ENCODE measurements at regions not wholly inside any gene's neighbourhood (a gene's known extent, or its start where the extent isn't known, plus 50 kb on each side); places are given as distances from the start of the nearest gene placed in this dataset.

DNA sequence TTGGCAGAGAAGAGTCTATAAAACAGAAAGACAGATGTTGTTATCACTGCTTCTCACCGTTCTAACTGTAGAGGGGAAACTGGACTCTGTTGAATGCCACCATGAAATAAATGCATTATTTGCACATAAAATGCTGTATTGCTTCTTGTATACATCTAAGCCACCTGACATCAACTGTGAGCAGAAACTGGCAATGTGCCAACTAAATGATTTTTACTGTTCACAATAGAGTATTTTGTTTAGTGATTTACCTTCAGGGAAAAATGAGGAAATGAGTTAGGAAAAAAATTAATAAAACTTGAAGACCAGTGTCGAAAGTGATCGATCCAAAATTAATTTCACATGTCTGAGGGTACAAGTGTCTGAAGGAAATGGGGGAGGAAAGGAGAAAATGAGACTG lies 65.9 kb upstream of the TNIP3 start:
- Histone ChIP-seq H3K9me3 (ENCODE audit: control insufficient read depth, low read length) (no peaks in the 10 kb centered on the region), H3K27ac (no peak overlapping the region), H3K27me3 (ENCODE audit: control insufficient read depth, insufficient read depth, low read length) (no peaks in the 10 kb centered on the region), H3K4me2 (ENCODE audit: low read length) (no peak overlapping the region), H3K36me3 (ENCODE audit: control insufficient read depth, insufficient read depth, low read length) (no peaks in the 10 kb centered on the region), H3K9ac (no peak overlapping the region), H3K4me3 (ENCODE audit: low read depth, low read length) (no peak overlapping the region), H3K79me2 (no peaks in the 10 kb centered on the region), H2AFZ (no peak overlapping the region), H3K4me1 (no peaks in the 10 kb centered on the region)
- TF ChIP-seq, protein P1, sequence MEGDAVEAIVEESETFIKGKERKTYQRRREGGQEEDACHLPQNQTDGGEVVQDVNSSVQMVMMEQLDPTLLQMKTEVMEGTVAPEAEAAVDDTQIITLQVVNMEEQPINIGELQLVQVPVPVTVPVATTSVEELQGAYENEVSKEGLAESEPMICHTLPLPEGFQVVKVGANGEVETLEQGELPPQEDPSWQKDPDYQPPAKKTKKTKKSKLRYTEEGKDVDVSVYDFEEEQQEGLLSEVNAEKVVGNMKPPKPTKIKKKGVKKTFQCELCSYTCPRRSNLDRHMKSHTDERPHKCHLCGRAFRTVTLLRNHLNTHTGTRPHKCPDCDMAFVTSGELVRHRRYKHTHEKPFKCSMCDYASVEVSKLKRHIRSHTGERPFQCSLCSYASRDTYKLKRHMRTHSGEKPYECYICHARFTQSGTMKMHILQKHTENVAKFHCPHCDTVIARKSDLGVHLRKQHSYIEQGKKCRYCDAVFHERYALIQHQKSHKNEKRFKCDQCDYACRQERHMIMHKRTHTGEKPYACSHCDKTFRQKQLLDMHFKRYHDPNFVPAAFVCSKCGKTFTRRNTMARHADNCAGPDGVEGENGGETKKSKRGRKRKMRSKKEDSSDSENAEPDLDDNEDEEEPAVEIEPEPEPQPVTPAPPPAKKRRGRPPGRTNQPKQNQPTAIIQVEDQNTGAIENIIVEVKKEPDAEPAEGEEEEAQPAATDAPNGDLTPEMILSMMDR (IDR thresholded peaks at IDR 0.05) = no peak

DNA sequence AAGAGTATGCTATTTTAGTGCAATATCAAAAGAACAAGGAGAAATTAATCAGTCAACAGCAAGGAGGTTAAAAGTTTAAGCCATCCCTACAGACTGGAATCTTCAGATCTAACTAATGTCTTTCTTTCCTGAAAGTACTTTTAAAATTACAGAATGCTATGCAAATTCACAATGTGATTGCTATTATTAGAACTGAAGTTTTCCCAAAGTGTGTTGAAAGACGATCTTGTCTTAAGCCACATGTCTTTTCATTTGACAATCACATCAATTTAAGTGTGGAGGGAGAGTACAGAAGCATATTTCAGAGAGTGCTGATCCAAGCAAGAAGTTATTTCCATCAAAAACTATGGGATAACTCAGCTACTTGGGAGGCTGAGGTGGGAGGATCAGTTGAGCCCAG lies 64.7 kb upstream of the TNIP3 start:
- Histone ChIP-seq H3K27ac (no peak overlapping the region), H3K9me3 (ENCODE audit: control insufficient read depth, low read length) (no peaks in the 10 kb centered on the region), H3K36me3 (ENCODE audit: control insufficient read depth, insufficient read depth, low read length) (no peaks in the 10 kb centered on the region), H2AFZ (no peak overlapping the region), H3K4me3 (ENCODE audit: low read depth, low read length) (no peak overlapping the region), H3K27me3 (ENCODE audit: control insufficient read depth, insufficient read depth, low read length) (no peaks in the 10 kb centered on the region), H3K79me2 (no peaks in the 10 kb centered on the region), H3K4me1 (no peaks in the 10 kb centered on the region), H3K4me2 (ENCODE audit: low read length) (no peak overlapping the region), H3K9ac (no peak overlapping the region)
- TF ChIP-seq, protein P1 (IDR thresholded peaks at IDR 0.05) = no peak

DNA sequence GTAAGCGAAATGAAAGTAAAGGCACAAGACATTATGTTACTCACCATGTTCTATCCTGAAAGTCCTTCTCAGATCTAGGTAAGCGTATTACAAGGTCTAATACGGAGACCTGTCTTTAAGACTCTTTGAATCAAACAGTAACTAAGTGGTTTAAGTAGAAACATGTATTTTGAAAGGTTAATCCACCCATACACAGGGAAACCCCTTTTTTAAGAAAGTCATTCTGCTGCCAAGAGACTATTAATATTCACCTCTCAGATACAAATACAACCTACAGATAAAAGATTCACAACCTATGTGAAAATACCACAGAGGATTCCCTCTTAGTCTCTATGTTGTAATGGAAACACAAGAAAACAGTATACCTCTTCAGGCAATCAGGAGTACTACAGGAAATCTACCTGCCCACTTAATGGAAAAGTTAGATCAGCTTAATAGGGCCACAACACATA lies 63.2 kb upstream of the TNIP3 start:
- H3K27ac ChIP-seq = no peak overlapping the region
- H3K36me3 ChIP-seq (ENCODE audit: control insufficient read depth, insufficient read depth, low read length) = no peaks in the 10 kb centered on the region
- H3K27me3 ChIP-seq (ENCODE audit: control insufficient read depth, insufficient read depth, low read length) = no peaks in the 10 kb centered on the region
- H3K4me1 ChIP-seq = no peaks in the 10 kb centered on the region
- no peak overlapping the region for H3K4me2 ChIP-seq (ENCODE audit: low read length)
- no peak overlapping the region for H2AFZ ChIP-seq
- H3K9ac ChIP-seq = no peak overlapping the region
- H3K4me3 ChIP-seq (ENCODE audit: low read depth, low read length) = no peak overlapping the region
- H3K9me3 ChIP-seq (ENCODE audit: control insufficient read depth, low read length) = no peaks in the 10 kb centered on the region
- H3K79me2 ChIP-seq = no peaks in the 10 kb centered on the region
- TF ChIP-seq, protein P1 (IDR thresholded peaks at IDR 0.05) = no peak

DNA sequence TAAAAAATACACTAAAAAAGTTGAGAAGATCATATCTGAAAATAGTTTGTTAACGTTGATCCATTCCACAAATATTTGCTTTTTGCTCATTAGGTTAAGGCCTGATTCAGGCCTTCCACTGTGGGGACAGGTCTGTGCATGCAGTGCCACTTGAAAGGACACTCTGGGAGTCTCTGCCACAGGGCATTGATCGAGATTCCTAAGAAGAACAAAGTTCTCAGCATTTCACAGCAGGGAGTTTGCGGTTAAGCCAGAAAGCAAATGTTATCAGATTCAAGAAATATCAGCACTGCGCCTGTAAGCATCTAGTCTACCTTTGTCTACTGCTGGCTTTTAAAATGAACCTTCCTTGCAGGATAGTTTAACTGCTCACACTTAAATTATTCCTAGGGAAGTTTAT lies 62.2 kb upstream of the TNIP3 start:
- no peaks in the 10 kb centered on the region for H3K27me3 ChIP-seq (ENCODE audit: control insufficient read depth, insufficient read depth, low read length)
- H3K36me3 ChIP-seq (ENCODE audit: control insufficient read depth, insufficient read depth, low read length) = no peaks in the 10 kb centered on the region
- H3K27ac ChIP-seq = no peak overlapping the region
- TF ChIP-seq, protein P1 (IDR thresholded peaks at IDR 0.05) = no peak
- H3K9ac ChIP-seq = no peak overlapping the region
- H3K79me2 ChIP-seq = no peaks in the 10 kb centered on the region
- no peak overlapping the region for H3K4me2 ChIP-seq (ENCODE audit: low read length)
- H2AFZ ChIP-seq = no peak overlapping the region
- H3K9me3 ChIP-seq (ENCODE audit: control insufficient read depth, low read length) = no peaks in the 10 kb centered on the region
- H3K4me1 ChIP-seq = no peaks in the 10 kb centered on the region
- H3K4me3 ChIP-seq (ENCODE audit: low read depth, low read length) = no peak overlapping the region

DNA sequence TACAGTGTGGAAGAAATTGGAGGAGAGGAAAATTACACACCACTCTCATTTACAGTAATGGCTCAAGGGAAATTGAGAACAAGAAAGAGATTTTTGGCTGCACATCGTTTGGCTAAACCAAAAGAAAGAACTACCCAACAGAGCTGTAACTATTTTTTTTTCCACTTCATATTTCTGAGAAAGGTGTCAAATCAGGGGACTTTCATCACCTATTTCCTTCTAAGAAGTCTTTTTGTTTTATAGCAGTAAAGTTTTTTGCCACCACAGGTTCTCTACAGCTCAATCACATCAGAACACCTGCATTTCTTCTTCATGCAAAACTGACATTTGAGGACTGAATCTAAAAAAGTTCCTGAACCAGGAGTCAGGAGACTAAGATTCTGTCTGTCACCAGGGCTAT lies 57.5 kb upstream of the TNIP3 start:
- H3K9me3 ChIP-seq (ENCODE audit: control insufficient read depth, low read length) = no peaks in the 10 kb centered on the region
- H3K79me2 ChIP-seq = no peaks in the 10 kb centered on the region
- no peak overlapping the region for H3K9ac ChIP-seq
- H3K4me2 ChIP-seq (ENCODE audit: low read length) = no peak overlapping the region
- no peaks in the 10 kb centered on the region for H3K27me3 ChIP-seq (ENCODE audit: control insufficient read depth, insufficient read depth, low read length)
- TF ChIP-seq, protein P1 (IDR thresholded peaks at IDR 0.05) = no peak
- no peaks in the 10 kb centered on the region for H3K36me3 ChIP-seq (ENCODE audit: control insufficient read depth, insufficient read depth, low read length)
- H2AFZ ChIP-seq = no peak overlapping the region
- H3K4me3 ChIP-seq (ENCODE audit: low read depth, low read length) = no peak overlapping the region
- no peak overlapping the region for H3K27ac ChIP-seq
- no peaks in the 10 kb centered on the region for H3K4me1 ChIP-seq
